ENCODE measurements at regions not wholly inside any gene's neighbourhood (a gene's known extent, or its start where the extent isn't known, plus 50 kb on each side); places are given as distances from the start of the nearest gene placed in this dataset.

DNA sequence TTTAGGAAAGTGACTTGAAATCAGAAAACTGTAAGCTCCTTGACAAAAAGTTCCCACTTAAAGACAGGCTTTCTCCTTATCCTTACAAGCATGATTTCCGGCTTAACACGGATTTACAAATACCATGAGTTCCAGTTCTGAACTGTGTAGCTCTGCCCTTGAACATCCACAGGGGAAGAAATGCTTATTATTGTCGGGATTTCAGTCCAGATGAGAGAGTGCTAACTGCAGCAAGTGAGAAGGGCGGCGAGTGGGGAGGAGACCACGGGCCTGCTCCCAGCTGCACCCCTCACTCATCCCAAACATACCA lies 73.1 kb downstream of the LRRC30 start:
- TF ChIP-seq, protein P1, sequence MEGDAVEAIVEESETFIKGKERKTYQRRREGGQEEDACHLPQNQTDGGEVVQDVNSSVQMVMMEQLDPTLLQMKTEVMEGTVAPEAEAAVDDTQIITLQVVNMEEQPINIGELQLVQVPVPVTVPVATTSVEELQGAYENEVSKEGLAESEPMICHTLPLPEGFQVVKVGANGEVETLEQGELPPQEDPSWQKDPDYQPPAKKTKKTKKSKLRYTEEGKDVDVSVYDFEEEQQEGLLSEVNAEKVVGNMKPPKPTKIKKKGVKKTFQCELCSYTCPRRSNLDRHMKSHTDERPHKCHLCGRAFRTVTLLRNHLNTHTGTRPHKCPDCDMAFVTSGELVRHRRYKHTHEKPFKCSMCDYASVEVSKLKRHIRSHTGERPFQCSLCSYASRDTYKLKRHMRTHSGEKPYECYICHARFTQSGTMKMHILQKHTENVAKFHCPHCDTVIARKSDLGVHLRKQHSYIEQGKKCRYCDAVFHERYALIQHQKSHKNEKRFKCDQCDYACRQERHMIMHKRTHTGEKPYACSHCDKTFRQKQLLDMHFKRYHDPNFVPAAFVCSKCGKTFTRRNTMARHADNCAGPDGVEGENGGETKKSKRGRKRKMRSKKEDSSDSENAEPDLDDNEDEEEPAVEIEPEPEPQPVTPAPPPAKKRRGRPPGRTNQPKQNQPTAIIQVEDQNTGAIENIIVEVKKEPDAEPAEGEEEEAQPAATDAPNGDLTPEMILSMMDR (conservative IDR thresholded peaks at IDR 0.05; ENCODE audit: low read depth, low read length) = no peak
- TF ChIP-seq EZH2 (IDR thresholded peaks at IDR 0.05; ENCODE audit: low read length, unreplicated experiment) = no peak
